Endothelial cell of umbilical vein (primary cell): ENCODE measurements at regions not wholly inside any gene's neighbourhood (a gene's known extent, or its start where the extent isn't known, plus 50 kb on each side); places are given as distances from the start of the nearest gene placed in this dataset. TPM values are rescaled to one million over a fixed set of nuclear protein-coding genes. Genes with fewer than 3 reads are reported as not detected.

Source experiments
- BruUV-seq: library from RNA; stranded (reverse); fragments of 400-500 nt; replicated peaks from 2 replicates; lab custom pipeline; 2021; lab: Mats Ljungman, UMichigan
- CTCF ChIA-PET: fragments of 300-600, 350-600 bp; sonication (Branson Sonifier 250); formaldehyde crosslinking; loops from one replicate; lab custom pipeline; 2021; ENCODE audit warnings: antibody characterized with exemption, inconsistent platforms; lab: Charles Lee
- POLR2A ChIA-PET: fragments of 300-600, 350-600 bp; sonication (Branson Sonifier 250); formaldehyde crosslinking; loops from one replicate; lab custom pipeline; 2021; ENCODE audit warnings: antibody characterized with exemption, inconsistent platforms; lab: Charles Lee
- DNase-seq: peaks from one replicate; pipeline ENCODE4 v3.0.0-alpha.2; 2011; ENCODE audit warnings: low read depth, low spot score
- FAIRE-seq: peaks from 2 replicates; lab custom pipeline; 2011; peaks lifted over from hg19 to GRCh38; lab: Jason Lieb, UNC
- H2AFZ ChIP-seq: 2 replicates; pipeline ENCODE4 v1.6.0; 2012; ENCODE audit warnings: low read depth, low read length, control low read depth, inconsistent platforms
- H3K27ac ChIP-seq: 2 replicates; pipeline ENCODE4 v1.5.1; 2011; ENCODE audit warnings: low read depth, mild to moderate bottlenecking, control low read depth, low read length, moderate library complexity; ENCODE audit not compliant: insufficient read depth
- H3K27me3 ChIP-seq, 2 experiments: 2 replicates each; pipeline versions ENCODE4 v1.6.0 to v1.6.1; 2011; ENCODE audit warnings: low read length in 2 of 2, mixed read lengths in 1 of 2; ENCODE audit not compliant: control insufficient read depth in 2 of 2, insufficient read depth in 2 of 2
- H3K36me3 ChIP-seq, 2 experiments: 2 replicates in 1 of 2; 3 replicates in 1 of 2; pipeline ENCODE4 v1.5.1; 2011; ENCODE audit warnings: low read length in 2 of 2, mild to moderate bottlenecking in 1 of 2, moderate library complexity in 1 of 2; ENCODE audit not compliant: control insufficient read depth in 2 of 2, insufficient read depth in 2 of 2; ENCODE audit errors: extremely low read depth in 1 of 2
- H3K4me1 ChIP-seq: 3 replicates; pipeline ENCODE4 v1.5.1; 2011; ENCODE audit warnings: mild to moderate bottlenecking, low read length; ENCODE audit not compliant: control insufficient read depth, insufficient read depth; ENCODE audit errors: extremely low read depth
- H3K4me2 ChIP-seq: 2 replicates; pipeline ENCODE4 v1.6.1; 2011; ENCODE audit warnings: low read length, control low read depth, mixed read lengths; ENCODE audit not compliant: insufficient read depth
- H3K4me3 ChIP-seq, 3 experiments: fragments of 200-600 bp in 1 of 3; sonication (generic), shearing (Covaris generic) in 1 of 3; replicated peaks in 1 of 3; 2 replicates each; pipeline ENCODE4 v1.5.1; 2011 to 2016; ENCODE audit warnings: control low read depth in 3 of 3, low read length in 3 of 3, mild to moderate bottlenecking in 2 of 3, inconsistent platforms in 1 of 3, low read depth in 1 of 3, moderate library complexity in 1 of 3; ENCODE audit not compliant: insufficient read depth in 1 of 3
- H3K79me2 ChIP-seq: 2 replicates; pipeline ENCODE4 v1.6.0; 2012; ENCODE audit warnings: low read length, inconsistent platforms; ENCODE audit not compliant: control insufficient read depth, insufficient read depth
- H3K9ac ChIP-seq: replicated peaks from 2 replicates; pipeline ENCODE3; 2011; ENCODE audit warnings: low read length, control low read depth; ENCODE audit not compliant: insufficient read depth; ENCODE audit errors: extremely low read depth
- H3K9me1 ChIP-seq: replicated peaks from 3 replicates; pipeline ENCODE4 v1.6.0; 2011; ENCODE audit warnings: mild to moderate bottlenecking, low read length; ENCODE audit not compliant: control insufficient read depth, insufficient read depth; ENCODE audit errors: extremely low read depth
- H3K9me3 ChIP-seq: replicated peaks from 2 replicates; pipeline ENCODE4 v1.5.1; 2012; ENCODE audit warnings: low read length, inconsistent platforms; ENCODE audit not compliant: control insufficient read depth, insufficient read depth
- H4K20me1 ChIP-seq: replicated peaks from 2 replicates; pipeline ENCODE3; 2011; ENCODE audit warnings: mild to moderate bottlenecking, low read length; ENCODE audit not compliant: control insufficient read depth, insufficient read depth; ENCODE audit errors: extremely low read depth
- POLR2A ChIP-seq: IDR thresholded peaks from 2 replicates; pipeline ENCODE4 v1.6.1; 2012; ENCODE audit warnings: low read depth, mild to moderate bottlenecking, control low read depth, low read length
- dilution Hi-C: fragments of 300-500 bp; cut with MboI; formaldehyde crosslinking; loops from one replicate; pipeline ENCODE4 v1.15.0; 2019; ENCODE audit warnings: low sequenced_read_pairs; ENCODE audit not compliant: extremely low pct_ligation_motif_present
- intact Hi-C: fragments of 100-400 bp; cut with micrococcal nuclease; formaldehyde crosslinking; loops from one replicate; pipeline ENCODE4 v1.10.0; 2022
- small RNA-seq: library from RNA; depleted of rRNA; stranded (forward); fragments of <200 nt; gene quantifications from one replicate; pipeline ENCODE3, GENCODE V24; 2012; ENCODE audit warnings: low replicate concordance, low read depth; ENCODE audit not compliant: insufficient read depth, insufficient read length
- TF ChIP-seq, protein P1 (sequence below), 2 donors: IDR thresholded peaks; 1 replicate in 1 of 2; 2 replicates in 1 of 2; pipeline ENCODE4 v1.5.1; 2011; ENCODE audit warnings: low read length in 2 of 2, mild to moderate bottlenecking in 2 of 2, moderate library complexity in 2 of 2, control low read depth in 1 of 2, inconsistent platforms in 1 of 2, low read depth in 1 of 2; ENCODE audit not compliant: insufficient read depth in 1 of 2; ENCODE audit errors: extremely low read depth in 1 of 2

DNA sequence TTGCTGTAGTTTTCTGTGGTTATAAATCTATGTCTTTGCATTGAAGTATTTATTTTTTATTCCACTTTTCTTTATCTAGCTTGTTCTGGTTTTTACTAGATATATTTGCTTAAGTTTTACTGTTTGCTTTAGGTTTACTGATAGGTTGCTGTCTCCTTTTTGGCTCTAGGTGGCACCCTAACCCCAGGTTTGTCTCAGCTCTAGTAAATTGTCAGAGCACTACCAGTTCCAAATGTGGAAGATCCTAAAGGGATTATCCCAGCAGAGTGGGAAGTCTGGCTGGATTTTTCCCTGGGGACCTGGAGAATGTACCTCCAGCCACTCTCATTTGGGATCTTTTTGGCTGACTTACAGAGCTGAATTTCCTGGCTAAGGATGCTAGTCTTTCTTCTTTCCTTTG, 106.1 kb downstream of the PBDC1 start:
- H3K79me2 ChIP-seq, result no peaks in the 10 kb centered on the region
- no peak overlapping the region for H3K27ac ChIP-seq
- no peaks in the 10 kb centered on the region for H3K9me3 ChIP-seq
- H3K4me1 ChIP-seq, result no peaks in the 10 kb centered on the region
- ChIA-PET POLR2A (no interaction called here), CTCF (interaction anchor here (0.7 to 1.6 kb wide), 11 partner anchors 173 to 1921 kb away, joined by 3 to 35 read pairs (median 4); partner anchors contain the start of gene COX7B)
- peak; percentile 40 for DNase-seq
- dilution Hi-C loops (no loop called here), intact Hi-C loops (loop anchor here (2.0 kb wide), 1 partner anchor 176 kb away; no protein-coding TSS in a partner anchor)
- no peak overlapping the region for H3K4me3 ChIP-seq
- no TSS peak for BruUV-seq
- no peaks in the 10 kb centered on the region for H3K9me1 ChIP-seq
- H2AFZ ChIP-seq, result no peak overlapping the region
- H3K27me3 ChIP-seq, result no peaks in the 10 kb centered on the region
- no peaks in the 10 kb centered on the region for H4K20me1 ChIP-seq
- H3K4me2 ChIP-seq, result no peak overlapping the region
- no peaks in the 10 kb centered on the region for H3K36me3 ChIP-seq
- no peak for TF ChIP-seq POLR2A
- TF ChIP-seq, protein P1, sequence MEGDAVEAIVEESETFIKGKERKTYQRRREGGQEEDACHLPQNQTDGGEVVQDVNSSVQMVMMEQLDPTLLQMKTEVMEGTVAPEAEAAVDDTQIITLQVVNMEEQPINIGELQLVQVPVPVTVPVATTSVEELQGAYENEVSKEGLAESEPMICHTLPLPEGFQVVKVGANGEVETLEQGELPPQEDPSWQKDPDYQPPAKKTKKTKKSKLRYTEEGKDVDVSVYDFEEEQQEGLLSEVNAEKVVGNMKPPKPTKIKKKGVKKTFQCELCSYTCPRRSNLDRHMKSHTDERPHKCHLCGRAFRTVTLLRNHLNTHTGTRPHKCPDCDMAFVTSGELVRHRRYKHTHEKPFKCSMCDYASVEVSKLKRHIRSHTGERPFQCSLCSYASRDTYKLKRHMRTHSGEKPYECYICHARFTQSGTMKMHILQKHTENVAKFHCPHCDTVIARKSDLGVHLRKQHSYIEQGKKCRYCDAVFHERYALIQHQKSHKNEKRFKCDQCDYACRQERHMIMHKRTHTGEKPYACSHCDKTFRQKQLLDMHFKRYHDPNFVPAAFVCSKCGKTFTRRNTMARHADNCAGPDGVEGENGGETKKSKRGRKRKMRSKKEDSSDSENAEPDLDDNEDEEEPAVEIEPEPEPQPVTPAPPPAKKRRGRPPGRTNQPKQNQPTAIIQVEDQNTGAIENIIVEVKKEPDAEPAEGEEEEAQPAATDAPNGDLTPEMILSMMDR (IDR thresholded peaks at IDR 0.05; ENCODE audit: extremely low read depth in 1 of 2, insufficient read depth in 1 of 2, low read depth in 1 of 2, low read length in 2 of 2), result peak; percentile 17 to 28
- peak; percentile 89 for FAIRE-seq
- H3K9ac ChIP-seq, result no peak overlapping the region

Small RNAs in the stretch of these regions (small RNA-seq; reads per million reads assigned to genes)
- gene RNU6-867P, result not detected
